PC-3 (cell line): ENCODE measurements at regions not wholly inside any gene's neighbourhood (a gene's known extent, or its start where the extent isn't known, plus 50 kb on each side); places are given as distances from the start of the nearest gene placed in this dataset.

ENCODE experiments used
- CTCF ChIP-seq: fragments of 300-600 bp; sonication (generic); conservative IDR thresholded peaks from 2 replicates; pipeline ENCODE4 v1.5.1; 2017; ENCODE audit warnings: antibody characterized with exemption, low read depth, mild to moderate bottlenecking, low read length
- EZH2 ChIP-seq: fragments of 300-600 bp; sonication (generic); IDR thresholded peaks from one replicate; pipeline ENCODE4 v1.6.1; 2017; ENCODE audit warnings: antibody characterized with exemption, mild to moderate bottlenecking, low read length; ENCODE audit not compliant: unreplicated experiment
- EZH2phosphoT487 ChIP-seq: fragments of 300-600 bp; sonication (generic); IDR thresholded peaks from 2 replicates; pipeline ENCODE4 v1.6.1; 2018; ENCODE audit warnings: mild to moderate bottlenecking, antibody characterized with exemption, low read length, borderline replicate concordance

GRCh38 chr16:47949714-47950113 is 206.1 kb downstream of the ABCC12 start:
- TF ChIP-seq CTCF (no peak), EZH2 (no peak), EZH2phosphoT487 (no peak)
